Ishikawa (cell line): ENCODE measurements at regions not wholly inside any gene's neighbourhood (a gene's known extent, or its start where the extent isn't known, plus 50 kb on each side); places are given as distances from the start of the nearest gene placed in this dataset.
A peak's percentile ranks its signal among the peaks of the same experiment; 100 is the strongest.

Source experiments
- CEBPB ChIP-seq: IDR thresholded peaks from 2 replicates; pipeline ENCODE4 v1.6.1; 2012
- CREB1 ChIP-seq: IDR thresholded peaks from 2 replicates; pipeline ENCODE4 v1.6.1; 2012; ENCODE audit warnings: low read depth
- EGR1 ChIP-seq: IDR thresholded peaks from 2 replicates; pipeline ENCODE4 v1.6.1; 2012
- EP300 ChIP-seq: IDR thresholded peaks from 2 replicates; pipeline ENCODE4 v1.6.1; 2012; ENCODE audit warnings: borderline replicate concordance
- FOXM1 ChIP-seq: IDR thresholded peaks from 2 replicates; pipeline ENCODE4 v1.6.1; 2012; ENCODE audit warnings: low read depth, borderline replicate concordance
- MAX ChIP-seq: IDR thresholded peaks from 2 replicates; pipeline ENCODE4 v1.6.1; 2012
- NFIC ChIP-seq: IDR thresholded peaks from 2 replicates; pipeline ENCODE4 v1.6.1; 2012
- RAD21 ChIP-seq: IDR thresholded peaks from 2 replicates; pipeline ENCODE4 v1.6.1; 2012; ENCODE audit warnings: low read depth
- REST ChIP-seq: IDR thresholded peaks from 2 replicates; pipeline ENCODE4 v1.6.1; 2012; ENCODE audit warnings: low read depth, mild to moderate bottlenecking
- TAF1 ChIP-seq: IDR thresholded peaks from 2 replicates; pipeline ENCODE4 v1.6.1; 2012; ENCODE audit warnings: low read depth, mild to moderate bottlenecking
- TCF12 ChIP-seq: IDR thresholded peaks from 2 replicates; pipeline ENCODE4 v1.6.1; 2012; ENCODE audit warnings: low read depth
- TEAD4 ChIP-seq: IDR thresholded peaks from 2 replicates; pipeline ENCODE4 v1.6.1; 2012
- USF1 ChIP-seq: IDR thresholded peaks from 2 replicates; pipeline ENCODE4 v1.6.1; 2012
- YY1 ChIP-seq: IDR thresholded peaks from 2 replicates; pipeline ENCODE4 v1.6.1; 2012; ENCODE audit warnings: low read depth
- ZBTB7A ChIP-seq: IDR thresholded peaks from 2 replicates; pipeline ENCODE4 v1.6.1; 2012; ENCODE audit warnings: low read depth

- TF ChIP-seq YY1 (no peak), FOXM1 (no peak), CREB1 (no peak), TEAD4 (no peak), RAD21 (peak; percentile 81), TAF1 (no peak), CEBPB (no peak), EGR1 (no peak)
Observed at GRCh38 chr4:180828455-180829018, 1414.7 kb upstream of the TENM3 start.

GRCh38 chr4:180832073-180832472 is 1411.1 kb upstream of the TENM3 start:
- TF ChIP-seq RAD21 (peak; percentile 14; the same call in 1 of the 2 replicates), FOXM1 (no peak)

GRCh38 chr4:180840142-180840541 is 1403.1 kb upstream of the TENM3 start:
- TF ChIP-seq CREB1: no peak
- TF ChIP-seq ZBTB7A: no peak
- no peak for TF ChIP-seq TEAD4
- no peak for TF ChIP-seq CEBPB
- no peak for TF ChIP-seq TCF12
- TF ChIP-seq USF1: no peak
- no peak for TF ChIP-seq EP300
- no peak for TF ChIP-seq EGR1
- TF ChIP-seq RAD21: no peak; the same call in 1 of the 2 replicates
- TF ChIP-seq REST: no peak
- no peak for TF ChIP-seq MAX
- no peak for TF ChIP-seq TAF1
- no peak for TF ChIP-seq YY1
- TF ChIP-seq NFIC: no peak
- no peak for TF ChIP-seq FOXM1

GRCh38 chr4:180850318-180850940 is 1392.8 kb upstream of the TENM3 start:
- TF ChIP-seq NFIC: no peak
- TF ChIP-seq TCF12: no peak
- TF ChIP-seq ZBTB7A: no peak

GRCh38 chr4:180852738-180853137 is 1390.5 kb upstream of the TENM3 start:
- TF ChIP-seq USF1 (no peak), YY1 (no peak), CREB1 (no peak), CEBPB (no peak), TCF12 (no peak), EGR1 (no peak), EP300 (no peak), ZBTB7A (no peak), TAF1 (no peak), FOXM1 (no peak), RAD21 (no peak), MAX (no peak), NFIC (no peak), TEAD4 (no peak), REST (no peak)

- TF ChIP-seq EP300: no peak
- no peak for TF ChIP-seq TAF1
- no peak for TF ChIP-seq TCF12
- no peak for TF ChIP-seq REST
- TF ChIP-seq EGR1: no peak
- no peak for TF ChIP-seq NFIC
- TF ChIP-seq TEAD4: no peak
- TF ChIP-seq CREB1: no peak
- no peak for TF ChIP-seq ZBTB7A
- TF ChIP-seq YY1: no peak
Observed at GRCh38 chr4:180855184-180855583, 1388.0 kb upstream of the TENM3 start.
